OCI-M2 (cell line): ENCODE measurements at regions not wholly inside any gene's neighbourhood (a gene's known extent, or its start where the extent isn't known, plus 50 kb on each side); places are given as distances from the start of the nearest gene placed in this dataset.
A peak's percentile ranks its signal among the peaks of the same experiment; 100 is the strongest.
"Not testable (repeated sequence)": the region's sequence is repeated elsewhere in the genome, so short reads cannot be mapped to it uniquely, and the experiment has no call there.

Experiments
- DNase-seq: peaks from one replicate; lab custom pipeline; 2025; ENCODE audit not compliant: unreplicated experiment; lab: John Stamatoyannopoulos, UW

- no peak for DNase-seq
Measured at GRCh38 chr20:25865715-25866656, 169.3 kb upstream of the ZNF337 start.

DNA sequence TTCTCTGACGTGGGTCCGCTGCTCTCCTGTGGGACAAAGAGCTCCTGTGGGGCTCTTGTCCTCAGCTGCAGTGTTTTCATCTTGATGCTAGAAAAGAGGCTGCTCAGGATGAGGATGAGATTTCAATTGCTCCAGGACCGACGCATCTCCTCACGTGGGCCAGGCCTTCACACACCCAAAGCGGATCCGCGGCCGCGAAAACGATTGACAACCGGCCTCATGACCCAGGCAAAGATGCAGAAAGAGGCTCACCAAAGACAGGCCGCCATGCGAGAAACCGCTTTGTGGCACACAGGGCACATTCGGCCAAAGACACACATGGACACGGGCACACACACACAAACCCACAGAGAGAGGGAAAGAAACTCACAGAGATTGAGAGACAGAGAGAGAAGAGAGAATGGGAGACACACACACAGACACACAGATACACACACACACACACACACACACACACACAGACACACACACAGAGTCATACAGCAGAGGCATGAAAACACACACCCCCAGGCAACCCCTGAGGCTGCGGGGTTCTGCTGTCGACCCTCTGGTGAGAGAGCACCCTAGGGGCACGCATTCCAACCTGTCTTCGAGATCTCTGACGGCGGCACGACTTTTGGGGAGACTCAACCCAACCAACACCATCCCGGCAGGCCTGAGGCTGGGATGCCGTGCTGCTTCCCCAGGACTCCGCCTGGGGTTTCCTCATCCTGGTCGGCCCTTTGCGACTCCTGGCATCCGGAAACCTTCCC, 168.5 kb upstream of the ZNF337 start:
- DNase-seq: not testable (repeated sequence)

DNA sequence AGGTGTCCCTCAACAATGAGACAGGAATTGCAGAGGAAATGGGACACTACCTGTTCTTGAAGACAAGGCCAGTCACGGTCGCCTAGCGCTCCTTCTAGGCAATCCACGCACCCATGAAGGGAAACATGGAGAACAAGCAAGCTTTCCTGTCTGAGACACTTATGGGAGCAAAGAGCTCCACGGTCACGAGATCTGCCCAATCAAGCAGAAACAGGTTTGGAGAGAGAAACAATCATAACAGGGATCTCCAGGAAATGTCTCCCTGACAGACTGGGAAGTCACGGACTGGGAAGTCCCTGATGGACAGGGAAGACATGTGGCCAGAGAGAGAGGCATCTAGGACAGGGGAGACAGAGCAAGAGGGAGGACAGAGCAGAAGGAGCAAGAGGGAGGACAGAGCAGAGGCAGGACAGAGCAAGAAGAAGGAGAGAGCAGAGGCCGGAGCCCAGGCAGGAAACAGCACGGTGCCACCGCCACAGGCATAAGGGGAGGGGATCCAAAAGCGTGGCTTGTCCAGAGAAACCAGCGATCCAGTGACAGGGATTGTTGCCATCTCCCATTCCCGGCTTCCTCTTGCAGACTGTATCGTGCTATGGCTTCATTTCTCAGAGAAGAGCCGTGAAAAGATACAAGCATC, 167.8 kb upstream of the ZNF337 start:
- no peak for DNase-seq

- no peak for DNase-seq
Measured at GRCh38 chr20:25863536-25864325, 167.1 kb upstream of the ZNF337 start.

DNA sequence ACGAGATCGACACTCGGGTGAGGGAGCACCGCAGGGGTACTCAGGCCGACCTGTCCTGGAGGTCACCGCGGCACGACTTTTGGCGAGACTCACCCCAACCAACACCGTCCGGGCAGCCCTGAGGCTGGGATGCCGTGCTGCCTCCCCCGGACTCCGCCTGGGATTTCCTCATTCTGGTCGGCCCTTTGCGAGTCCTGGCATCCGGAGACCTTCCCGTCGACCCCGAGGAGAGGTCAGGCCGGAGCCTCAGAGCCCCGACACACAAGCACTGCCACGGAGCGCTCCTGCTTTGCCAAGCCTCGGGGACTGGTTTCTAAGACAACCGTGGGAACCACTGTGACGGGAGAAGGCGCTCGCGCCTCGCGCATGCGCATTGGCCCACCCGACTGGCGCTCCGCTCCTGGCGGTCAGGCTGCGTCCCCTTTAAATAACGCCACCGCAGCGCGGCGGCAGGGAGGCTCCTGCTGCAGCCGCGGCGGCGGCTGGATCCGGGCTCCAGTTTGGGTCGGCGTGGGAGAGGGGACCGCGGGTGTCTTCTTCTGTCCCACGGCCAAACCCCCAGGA, 166.4 kb upstream of the ZNF337 start:
- DNase-seq: peak; percentile 65

DNA sequence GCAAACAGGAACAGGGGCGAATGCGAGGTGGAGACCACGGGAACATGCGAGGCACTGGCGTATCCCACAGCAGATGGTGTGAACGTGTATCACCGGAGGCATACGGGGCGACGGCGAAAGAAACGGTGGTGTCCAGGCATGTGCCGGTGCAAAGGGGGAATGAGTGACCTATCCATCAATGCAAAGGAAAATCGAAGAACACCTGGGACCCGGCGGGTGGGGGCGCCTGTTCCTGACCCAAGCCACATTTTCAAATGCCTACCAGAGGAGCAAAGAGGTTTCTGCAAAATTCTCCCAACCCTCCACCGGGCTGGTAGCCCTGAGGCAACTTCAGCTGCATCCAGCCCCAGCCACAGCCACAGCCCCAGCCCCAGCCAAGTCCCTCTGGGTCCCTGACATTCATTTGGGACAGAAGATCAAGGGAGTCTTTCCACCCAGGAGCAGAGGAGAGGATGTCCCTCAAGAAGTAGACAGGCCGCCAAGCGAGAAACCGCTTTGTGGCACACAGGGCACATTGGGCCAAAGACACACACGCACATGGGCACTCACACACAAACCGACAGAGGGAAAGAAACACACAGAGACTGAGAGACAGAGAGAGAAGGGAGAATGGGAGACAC, 164.0 kb upstream of the ZNF337 start:
- DNase-seq: no peak

DNA sequence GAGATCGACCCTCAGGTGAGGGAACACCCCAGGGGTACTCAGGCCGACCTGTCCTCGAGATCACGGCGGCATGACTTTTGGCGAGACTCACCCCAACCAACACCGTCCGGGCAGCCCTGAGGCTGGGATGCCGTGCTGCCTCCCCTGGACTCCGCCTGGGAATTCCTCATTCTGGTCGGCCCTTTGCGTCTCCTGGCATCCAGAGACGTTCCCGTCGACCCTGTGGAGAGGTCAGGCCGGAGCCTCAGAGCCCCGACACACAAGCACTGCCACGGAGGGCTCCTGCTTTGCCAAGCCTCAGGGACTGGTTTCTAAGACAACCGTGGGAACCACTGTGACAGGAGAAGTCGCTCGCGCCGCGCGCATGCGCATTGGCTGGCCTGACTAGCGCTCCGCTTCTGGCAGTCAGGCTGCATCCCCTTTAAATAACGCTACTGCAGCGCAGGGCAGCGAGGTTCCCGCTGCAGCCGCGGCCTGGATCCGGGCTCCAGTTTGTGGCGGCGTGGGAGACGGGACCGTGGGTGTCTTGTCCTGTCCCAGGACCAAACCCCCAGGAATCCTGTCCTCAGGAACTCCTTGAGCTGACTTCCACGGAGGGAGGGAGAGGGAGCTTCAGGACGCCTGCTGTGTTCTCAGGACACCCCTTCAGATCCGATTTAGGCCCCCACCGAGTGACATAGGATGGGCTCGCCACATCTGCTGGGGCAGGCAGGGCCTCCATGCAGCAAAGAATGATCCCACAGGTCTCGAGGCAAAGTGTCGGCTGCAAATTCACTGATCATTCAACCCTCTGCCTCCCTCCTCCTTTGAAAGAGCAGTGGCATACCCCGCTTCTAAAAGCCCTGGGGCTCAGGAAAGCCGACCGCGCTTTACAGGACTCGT, 163.2 kb upstream of the ZNF337 start:
- no peak for DNase-seq

- no peak for DNase-seq
Measured at GRCh38 chr20:25858495-25859425, 162.1 kb upstream of the ZNF337 start.

DNA sequence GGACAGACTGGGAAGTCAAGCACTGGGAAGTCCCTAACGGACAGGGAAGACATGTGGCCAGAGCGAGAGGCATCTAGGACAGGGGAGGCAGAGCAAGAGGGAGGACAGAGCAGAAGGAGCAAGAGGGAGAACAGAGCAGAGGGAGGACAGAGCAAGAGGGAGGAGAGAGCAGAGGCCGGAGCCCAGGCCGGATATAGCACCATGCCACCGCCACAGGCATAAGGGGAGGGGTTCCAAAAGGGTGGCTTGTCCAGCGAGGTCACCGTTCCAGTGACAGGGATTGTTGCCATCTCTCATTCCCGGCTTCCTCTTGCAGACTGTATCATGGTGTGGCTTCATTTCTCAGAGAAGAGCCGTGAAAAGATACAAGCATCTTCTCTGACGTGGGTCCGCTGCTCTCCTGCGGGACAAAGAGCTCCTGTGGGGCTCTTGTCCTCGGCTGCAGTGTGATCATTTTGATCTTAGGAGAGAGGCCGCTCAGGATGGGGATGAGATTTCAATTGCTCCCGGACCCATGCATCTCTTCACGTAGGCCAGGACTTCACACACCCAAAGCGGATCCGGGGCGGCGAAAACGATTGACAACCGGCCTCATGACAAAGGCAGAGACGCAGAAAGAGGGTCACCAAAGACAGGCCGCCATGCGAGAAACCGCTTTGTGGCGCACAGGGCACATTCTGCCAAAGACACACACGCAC, 160.6 kb upstream of the ZNF337 start:
- DNase-seq: not testable (repeated sequence)

DNA sequence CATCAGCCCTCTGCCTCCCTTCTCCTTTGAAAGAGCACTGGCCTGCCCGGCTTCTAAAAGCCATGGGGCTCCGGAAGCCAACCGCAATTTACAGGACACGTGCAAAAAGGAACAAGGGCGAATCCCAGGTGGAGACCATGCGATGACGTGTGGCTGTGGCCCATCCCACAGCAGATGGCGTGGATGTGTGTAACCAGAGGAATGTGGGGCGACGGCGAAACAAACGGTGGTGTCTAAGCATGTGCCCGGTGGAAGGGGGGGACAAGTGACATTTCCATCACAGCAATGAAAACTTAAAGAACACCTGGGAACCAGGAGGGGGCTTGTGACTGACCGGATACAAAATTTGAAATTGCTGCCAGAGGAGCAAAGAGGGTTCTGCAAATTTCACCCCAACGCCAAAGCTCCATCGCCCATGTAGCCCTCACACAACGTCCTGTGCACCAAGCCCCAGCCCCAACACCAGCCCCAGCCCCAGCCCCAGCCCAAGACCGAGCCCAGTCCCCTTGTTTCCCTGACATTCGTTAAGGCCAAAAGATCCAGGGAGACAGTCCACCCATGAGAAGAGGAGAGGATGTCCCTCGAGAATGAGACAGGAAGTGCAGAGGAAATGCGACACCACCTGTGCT, 159.7 kb upstream of the ZNF337 start:
- no peak for DNase-seq

DNA sequence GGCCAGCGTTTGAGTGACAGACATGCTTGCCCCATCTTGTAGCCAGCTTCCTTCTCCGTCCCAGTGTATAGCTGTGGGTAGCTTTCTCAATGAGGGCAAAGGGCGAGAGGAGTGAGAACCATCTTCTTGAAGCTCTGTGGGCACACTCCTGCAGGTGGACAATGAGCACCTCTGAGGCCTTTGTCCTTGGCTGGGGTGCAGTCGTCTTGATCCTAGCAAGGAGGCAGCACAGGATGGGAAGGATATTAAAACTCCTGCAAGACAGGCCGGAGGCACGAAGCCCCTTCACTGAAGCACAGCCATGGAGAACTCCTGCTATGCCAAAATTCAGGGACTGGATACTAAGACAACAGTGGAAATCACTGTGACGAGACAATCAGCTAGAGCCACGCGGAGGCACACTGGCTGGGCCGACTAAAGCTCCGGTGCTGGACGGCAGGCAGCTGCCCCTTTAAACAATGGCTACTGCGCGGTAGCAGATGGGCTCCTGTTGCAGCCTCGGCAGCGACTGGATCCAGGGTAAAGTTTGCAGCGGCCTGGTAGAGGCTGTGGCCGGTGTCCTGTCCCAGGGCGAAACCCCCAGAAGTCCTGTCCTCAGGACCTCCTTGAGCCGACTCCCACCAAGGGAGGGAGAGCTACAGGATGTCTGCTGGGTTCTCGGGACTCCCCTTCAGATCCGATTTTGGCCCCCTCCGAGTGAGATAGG, 159.0 kb upstream of the ZNF337 start:
- DNase-seq: not testable (repeated sequence)

DNA sequence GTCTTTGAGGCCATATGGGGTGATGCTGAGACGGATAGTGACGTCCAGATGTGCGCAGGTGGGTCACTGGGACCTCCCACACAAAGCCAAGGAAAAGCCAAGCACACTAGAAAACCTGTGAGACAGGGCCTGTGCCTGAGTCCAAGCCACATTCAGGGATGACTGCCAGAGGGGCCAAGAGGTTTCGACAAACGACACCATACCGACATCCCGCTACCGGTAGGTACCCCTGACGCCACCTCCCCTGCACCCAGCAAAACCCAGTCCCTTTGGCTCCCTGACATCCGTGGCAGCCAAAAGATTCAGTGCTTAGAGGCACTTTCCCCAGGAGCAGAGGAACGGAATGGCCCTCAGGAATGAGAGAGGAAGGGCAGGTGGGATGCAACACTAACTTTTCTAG, 158.0 kb upstream of the ZNF337 start:
- not testable (repeated sequence) for DNase-seq

- not testable (repeated sequence) for DNase-seq
Measured at GRCh38 chr20:25853718-25854388, 157.2 kb upstream of the ZNF337 start.

- not testable (repeated sequence) for DNase-seq
Measured at GRCh38 chr20:25852968-25853717, 156.5 kb upstream of the ZNF337 start.

DNA sequence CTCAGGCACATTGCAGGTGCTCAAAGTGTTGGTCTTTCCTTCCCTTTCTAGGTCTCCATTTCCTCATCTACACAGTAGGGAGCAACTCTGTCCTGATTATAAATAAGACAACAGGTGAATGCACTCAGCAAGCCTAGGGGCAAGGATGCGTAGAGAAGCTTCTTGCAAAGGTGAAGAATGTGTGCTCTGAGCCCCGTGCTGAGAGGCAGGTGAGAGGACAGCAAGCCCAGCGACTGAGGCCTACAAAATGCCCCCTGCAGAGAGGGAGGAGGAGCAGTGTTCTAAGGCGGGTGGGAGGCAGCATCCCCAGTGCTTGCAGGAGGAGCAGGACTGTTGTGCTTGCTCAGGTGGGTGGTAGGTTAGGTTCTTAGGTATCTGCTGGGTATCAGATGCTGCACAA, 153.5 kb upstream of the ZNF337 start:
- DNase-seq: not testable (repeated sequence)
